NCI-H128 (cell line): ENCODE measurements at regions not wholly inside any gene's neighbourhood (a gene's known extent, or its start where the extent isn't known, plus 50 kb on each side); places are given as distances from the start of the nearest gene placed in this dataset.
"Not testable (repeated sequence)": the region's sequence is repeated elsewhere in the genome, so short reads cannot be mapped to it uniquely, and the experiment has no call there.

Experiments used
- DNase-seq: peaks from one replicate; lab custom pipeline; 2025; ENCODE audit not compliant: unreplicated experiment; lab: John Stamatoyannopoulos, UW

- DNase-seq, result no peak
Measured at GRCh38 chr6:144353871-144354314, 68.8 kb downstream of the UTRN start.

GRCh38 chr6:144359783-144360182 lies 74.6 kb downstream of the UTRN start:
- DNase-seq, result no peak

- no peak for DNase-seq
Measured at GRCh38 chr6:144360401-144360800, 75.3 kb downstream of the UTRN start.

GRCh38 chr6:144361016-144361415 lies 75.9 kb downstream of the UTRN start:
- DNase-seq, result no peak

- DNase-seq, result no peak
Measured at GRCh38 chr6:144362042-144363018, 77.2 kb downstream of the UTRN start.

- DNase-seq, result no peak
Measured at GRCh38 chr6:144364208-144364720, 79.1 kb downstream of the UTRN start.

- no peak for DNase-seq
Measured at GRCh38 chr6:144364782-144365181, 79.6 kb downstream of the UTRN start.

- no peak for DNase-seq
Measured at GRCh38 chr6:144365271-144365670, 80.1 kb downstream of the UTRN start.

- DNase-seq, result not testable (repeated sequence)
Measured at GRCh38 chr6:144369696-144370095, 84.6 kb downstream of the UTRN start.

- no peak for DNase-seq
Measured at GRCh38 chr6:144372116-144372515, 87.0 kb downstream of the UTRN start.

- DNase-seq, result no peak
Measured at GRCh38 chr6:144372611-144373594, 87.8 kb downstream of the UTRN start.

- DNase-seq, result not testable (repeated sequence)
Measured at GRCh38 chr6:144374525-144374924, 89.4 kb downstream of the UTRN start.

GRCh38 chr6:144377586-144378210 lies 92.6 kb downstream of the UTRN start:
- no peak for DNase-seq

- DNase-seq, result no peak
Measured at GRCh38 chr6:144378437-144378836, 93.3 kb downstream of the UTRN start.

GRCh38 chr6:144379356-144379755 lies 94.2 kb downstream of the UTRN start:
- DNase-seq, result no peak

GRCh38 chr6:144381499-144381898 lies 96.4 kb downstream of the UTRN start:
- DNase-seq, result not testable (repeated sequence)

GRCh38 chr6:144383336-144383735 lies 98.2 kb downstream of the UTRN start:
- DNase-seq, result no peak

GRCh38 chr6:144384427-144384826 lies 99.3 kb downstream of the UTRN start:
- DNase-seq, result no peak

GRCh38 chr6:144389474-144389873 lies 104.3 kb downstream of the UTRN start:
- DNase-seq, result not testable (repeated sequence)

GRCh38 chr6:144390202-144390601 lies 105.1 kb downstream of the UTRN start:
- DNase-seq, result no peak

GRCh38 chr6:144390886-144391285 lies 105.8 kb downstream of the UTRN start:
- DNase-seq, result no peak
